Ramos (cell line): ENCODE measurements at regions not wholly inside any gene's neighbourhood (a gene's known extent, or its start where the extent isn't known, plus 50 kb on each side); places are given as distances from the start of the nearest gene placed in this dataset.
"Not testable (repeated sequence)": the region's sequence is repeated elsewhere in the genome, so short reads cannot be mapped to it uniquely, and the experiment has no call there.

ENCODE experiments used
- in situ Hi-C: fragments of 300-500 bp; cut with MboI; formaldehyde crosslinking; loops from one replicate; pipeline ENCODE4 v1.14.3; 2022; ENCODE audit warnings: low sequenced_read_pairs; ENCODE audit not compliant: unreplicated experiment

GRCh38 chr21:38092051-38092450 is 164.7 kb upstream of the KCNJ15 start:
- in situ Hi-C loops: no loop called here

DNA sequence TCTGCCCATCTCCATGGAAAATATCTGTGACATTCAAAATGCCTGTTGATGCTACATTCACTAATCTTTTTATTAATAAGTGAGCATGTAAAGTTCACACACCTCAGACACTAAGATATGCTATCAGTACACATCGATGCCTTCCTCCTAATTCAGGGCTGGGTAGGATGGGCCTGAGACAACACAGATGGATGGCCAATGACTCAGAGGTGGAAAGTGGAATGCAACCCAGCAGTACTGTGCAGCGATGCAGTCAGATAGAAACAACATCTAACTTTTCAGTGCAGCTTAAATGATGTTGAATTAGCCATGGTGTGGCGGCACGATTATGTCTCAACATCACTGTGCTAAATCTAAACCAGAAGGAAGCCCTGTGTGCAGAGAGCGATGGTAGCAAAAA is 161.6 kb upstream of the KCNJ15 start:
- in situ Hi-C loops: no loop called here

- in situ Hi-C loops: no loop called here
These were observed 159.0 kb upstream of the KCNJ15 start for GRCh38 chr21:38097789-38098188.

- in situ Hi-C loops: no loop called here
These were observed 144.5 kb upstream of the KCNJ15 start for GRCh38 chr21:38112219-38112789.

GRCh38 chr21:38114717-38115333 is 142.0 kb upstream of the KCNJ15 start:
- in situ Hi-C loops: no loop called here

GRCh38 chr21:38115870-38116269 is 140.9 kb upstream of the KCNJ15 start:
- in situ Hi-C loops: no loop called here

- in situ Hi-C loops: no loop called here
These were observed 137.0 kb upstream of the KCNJ15 start for GRCh38 chr21:38119793-38120192.

DNA sequence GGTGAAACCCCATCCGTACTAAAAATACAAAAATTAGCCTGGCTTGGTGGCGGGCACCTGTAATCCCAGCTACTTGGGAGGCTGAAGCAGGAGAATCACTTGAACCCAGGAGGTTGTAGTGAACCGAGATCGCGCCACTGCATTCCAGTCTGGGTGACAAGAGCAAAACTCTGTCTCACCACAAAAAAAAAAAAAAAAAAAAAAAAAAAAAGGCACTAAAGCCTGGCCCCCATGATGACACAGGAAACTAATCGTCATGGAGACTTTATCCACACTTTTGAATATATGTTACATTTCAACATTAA is 136.2 kb upstream of the KCNJ15 start:
- in situ Hi-C loops: not testable (repeated sequence)

GRCh38 chr21:38120984-38121855 is 135.6 kb upstream of the KCNJ15 start:
- in situ Hi-C loops: no loop called here

DNA sequence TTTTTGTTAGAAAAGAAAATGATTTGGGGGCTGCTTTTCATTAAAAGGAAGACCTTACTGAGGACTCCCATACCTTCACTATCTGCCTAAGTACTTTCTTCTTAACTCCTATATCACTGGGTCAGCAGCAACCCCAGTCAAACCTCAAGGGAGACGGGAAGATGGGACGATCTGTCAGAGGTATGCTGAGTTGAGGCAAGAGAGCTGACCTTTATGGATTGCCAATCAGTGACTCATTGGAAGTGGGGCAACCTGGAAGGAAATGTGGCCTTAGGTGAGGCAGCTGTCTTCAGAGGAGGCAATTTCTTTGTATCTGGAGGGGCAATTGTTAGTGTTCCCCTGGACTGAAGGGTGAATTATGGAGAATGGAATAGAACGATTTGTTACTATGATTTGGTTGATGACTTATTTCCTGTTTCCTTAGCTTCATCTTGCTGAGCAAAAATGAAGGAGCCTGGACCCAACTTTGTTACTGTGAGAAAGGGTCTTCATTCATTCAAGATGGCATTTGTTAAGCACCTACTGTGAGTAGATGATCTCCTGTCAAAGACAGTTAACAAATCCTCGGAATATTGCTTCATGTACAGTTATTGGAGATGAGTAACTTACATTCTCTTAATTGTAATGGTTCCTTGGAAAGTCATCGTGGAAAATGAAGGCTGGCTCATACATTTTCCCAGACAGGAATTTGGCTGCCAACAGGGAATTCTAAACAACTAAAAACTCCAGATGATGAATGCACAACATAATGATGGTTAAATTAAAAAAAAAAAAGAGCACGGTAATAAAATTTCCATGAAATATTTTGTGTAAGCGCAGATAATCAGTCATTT is 134.7 kb upstream of the KCNJ15 start:
- in situ Hi-C loops: no loop called here

DNA sequence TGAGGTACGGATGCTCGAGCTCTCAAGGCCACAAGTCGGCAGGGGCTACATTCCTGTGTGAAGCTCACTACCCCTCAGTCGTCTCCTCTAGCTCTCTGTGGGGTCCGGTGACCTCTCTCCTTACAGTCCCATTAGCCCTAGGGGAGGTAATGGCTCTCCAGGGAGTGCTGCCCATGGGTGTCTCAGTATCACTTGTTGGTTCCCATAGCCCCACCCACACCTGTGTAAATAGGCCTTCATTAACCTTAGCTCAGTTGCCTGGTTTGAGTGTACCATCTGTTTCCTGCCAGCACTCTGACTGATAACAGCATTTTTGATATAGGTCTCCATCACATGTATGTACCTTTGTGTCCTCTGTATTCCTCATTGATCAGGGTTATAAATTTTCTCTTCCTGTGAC is 133.2 kb upstream of the KCNJ15 start:
- in situ Hi-C loops: no loop called here

DNA sequence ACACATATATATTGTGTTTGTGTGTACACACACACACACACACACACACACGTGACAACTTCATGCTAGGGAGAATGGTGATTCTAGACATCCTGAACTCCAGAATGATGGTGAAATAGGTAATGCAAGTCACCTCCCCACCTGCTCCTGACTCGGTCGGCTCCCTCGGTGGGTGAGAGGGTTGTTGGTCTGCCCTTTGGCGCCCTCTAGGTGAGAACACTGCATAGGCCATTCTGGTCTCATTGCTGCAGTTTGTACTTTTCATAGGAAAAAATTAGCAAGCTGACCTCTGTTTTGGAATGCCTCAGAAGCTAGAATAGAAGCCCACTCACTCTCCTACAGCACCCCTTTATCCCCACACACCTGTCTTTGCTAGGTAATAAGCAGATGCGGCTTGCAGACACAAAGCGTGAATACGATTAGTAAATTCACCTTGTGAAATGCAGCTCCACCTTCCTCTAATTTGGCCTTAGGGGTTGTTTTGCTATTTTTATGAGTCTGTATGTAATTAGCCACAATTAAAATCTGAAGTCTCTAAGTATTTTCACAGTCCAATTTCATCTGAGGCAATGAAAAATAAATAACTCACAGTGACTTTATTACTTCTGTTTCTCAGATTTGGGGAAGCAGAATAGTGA is 130.0 kb upstream of the KCNJ15 start:
- in situ Hi-C loops: no loop called here

GRCh38 chr21:38129711-38130110 is 127.1 kb upstream of the KCNJ15 start:
- in situ Hi-C loops: no loop called here

- in situ Hi-C loops: no loop called here
These were observed 123.6 kb upstream of the KCNJ15 start for GRCh38 chr21:38133240-38133639.

DNA sequence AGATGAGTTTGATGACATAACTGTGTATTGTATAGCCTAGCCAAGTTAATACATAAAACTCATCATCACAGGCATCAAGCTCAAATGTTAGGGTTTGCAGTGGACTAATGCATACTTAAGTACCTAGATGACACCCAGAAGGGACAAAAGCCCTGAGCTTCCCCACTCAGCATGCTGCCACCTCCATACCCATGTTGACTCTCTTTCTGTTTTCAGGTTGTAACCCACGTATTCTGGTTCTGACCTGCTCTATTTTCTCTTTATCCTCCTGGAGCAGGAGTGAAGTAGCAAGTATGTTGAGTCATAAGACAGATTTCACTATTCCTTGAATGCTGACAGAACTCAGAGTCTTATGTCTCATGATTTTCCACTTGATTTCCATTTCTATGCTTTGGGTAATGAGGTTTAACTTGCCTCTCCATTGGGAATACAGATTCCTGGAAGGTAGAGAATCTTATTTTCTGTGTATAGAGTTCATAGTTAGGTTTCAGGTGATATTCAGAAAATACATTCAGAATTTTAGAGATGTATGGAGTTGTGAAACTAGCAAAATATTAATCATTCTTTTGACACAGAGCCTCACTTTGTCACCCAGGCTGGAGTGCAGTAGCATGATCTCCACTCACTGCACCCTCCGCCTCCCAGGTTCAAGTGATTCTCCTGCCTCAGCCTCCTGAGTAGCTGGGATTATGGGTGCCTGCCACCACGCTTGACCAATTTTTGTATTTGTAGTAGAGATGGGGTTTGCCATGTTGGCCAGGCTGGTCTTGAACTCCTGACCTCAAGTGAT is 122.5 kb upstream of the KCNJ15 start:
- in situ Hi-C loops: no loop called here

DNA sequence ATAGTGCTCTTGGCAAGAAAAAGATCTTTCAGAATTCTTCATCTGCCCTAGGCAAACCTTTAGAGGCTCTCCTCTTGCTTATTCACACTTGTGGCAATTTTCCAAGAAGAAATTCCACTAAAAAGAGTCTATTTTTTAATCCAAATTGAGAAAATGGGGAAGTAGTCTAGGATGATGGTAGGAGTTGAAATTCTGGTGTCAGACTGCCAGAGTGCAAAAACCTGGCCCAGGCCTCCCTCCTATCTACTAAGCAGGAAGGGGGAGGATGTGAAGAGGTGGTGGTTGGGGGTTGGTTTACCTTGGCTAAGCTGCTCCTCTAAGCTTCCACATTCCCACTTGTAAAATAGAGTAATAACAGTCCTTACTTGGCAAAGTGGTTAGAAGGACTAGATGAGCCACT is 120.6 kb upstream of the KCNJ15 start:
- in situ Hi-C loops: no loop called here

DNA sequence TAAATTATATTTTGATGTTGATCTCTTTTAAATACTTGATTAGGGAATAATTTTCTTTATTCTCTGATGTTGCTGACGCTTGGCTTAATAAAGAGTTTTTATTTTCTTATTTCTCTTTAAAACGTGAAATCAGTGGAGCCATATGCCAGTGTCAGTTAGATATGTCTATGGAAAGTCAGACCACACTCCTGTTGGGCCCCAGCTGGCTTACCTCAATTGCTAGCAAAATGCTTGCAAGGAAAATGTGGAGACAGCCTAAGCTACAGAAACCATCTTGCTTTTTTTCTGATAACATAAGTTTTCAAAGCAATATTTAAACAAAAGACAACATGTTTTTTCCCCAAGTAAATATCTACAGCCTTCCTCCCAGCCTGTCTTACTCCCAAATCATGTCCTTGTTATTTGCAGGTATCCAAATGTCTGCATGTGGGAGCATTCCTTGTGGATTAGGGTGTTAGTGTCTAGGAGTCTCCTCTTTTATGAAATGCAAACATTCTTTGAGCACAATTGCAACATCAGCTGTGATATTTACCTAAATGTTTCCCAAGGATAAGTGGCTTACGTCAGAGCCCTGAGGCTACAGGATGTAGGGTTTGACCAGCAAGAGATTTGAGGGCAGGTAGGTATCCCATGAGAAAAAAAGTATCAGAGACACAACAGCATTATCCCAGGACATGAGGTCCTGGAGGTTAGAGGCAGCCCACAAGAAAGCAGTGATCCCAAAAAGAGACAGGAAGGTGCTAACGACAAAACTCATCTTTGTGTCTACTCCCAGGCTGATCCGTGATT is 117.2 kb upstream of the KCNJ15 start:
- in situ Hi-C loops: no loop called here

DNA sequence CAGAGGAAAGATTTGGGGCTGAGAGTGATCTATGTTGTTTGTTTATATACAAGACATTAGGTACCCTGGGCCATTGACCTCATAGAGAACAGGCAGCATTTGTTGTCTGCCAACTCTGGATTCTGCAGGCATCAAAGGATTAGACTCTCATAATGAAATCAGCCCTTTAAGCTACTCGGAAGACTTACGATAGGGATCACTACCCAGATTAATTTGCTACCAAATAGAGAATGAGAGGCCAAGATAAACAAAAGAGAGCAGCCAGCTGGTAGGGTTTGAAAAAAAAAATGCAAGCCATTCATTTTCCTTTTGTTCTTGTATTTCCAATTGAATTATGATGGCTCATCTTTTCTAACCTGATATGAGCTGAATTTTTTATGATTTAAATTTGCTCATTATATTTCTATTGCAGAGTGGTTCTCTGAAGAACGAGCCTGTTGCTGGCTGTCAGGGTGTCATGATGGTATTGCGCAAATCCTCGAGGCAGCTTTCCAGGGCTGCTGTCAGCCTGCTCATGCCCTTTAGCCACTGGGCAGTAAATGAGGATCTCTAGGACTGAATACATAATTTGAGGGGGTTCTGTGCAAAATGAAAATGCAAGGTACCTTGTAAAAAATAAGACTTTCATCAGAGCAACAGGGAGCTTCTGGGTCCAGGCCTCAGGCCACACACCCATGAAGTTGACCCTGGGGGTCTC is 116.4 kb upstream of the KCNJ15 start:
- in situ Hi-C loops: no loop called here
